DND-41 (cell line): ENCODE measurements at regions not wholly inside any gene's neighbourhood (a gene's known extent, or its start where the extent isn't known, plus 50 kb on each side); places are given as distances from the start of the nearest gene placed in this dataset.
A peak's percentile ranks its signal among the peaks of the same experiment; 100 is the strongest.
"Not testable (repeated sequence)": the region's sequence is repeated elsewhere in the genome, so short reads cannot be mapped to it uniquely, and the experiment has no call there.

ENCODE experiments used
- ATAC-seq: fragments of 200-7000 bp; cut with Tn5 transposase; 3 replicates; pipeline ENCODE4 v1.9.1; 2021; ENCODE audit warnings: low read depth; ENCODE audit not compliant: insufficient read depth
- DNase-seq: peaks from one replicate; pipeline ENCODE4 v3.0.0-alpha.2; 2020
- H2AFZ ChIP-seq: 2 replicates; pipeline ENCODE4 v1.6.0; 2012; ENCODE audit warnings: low read depth, low read length
- H3K27ac ChIP-seq: 2 replicates; pipeline ENCODE4 v1.5.1; 2012; ENCODE audit warnings: low read length, inconsistent platforms
- H3K27me3 ChIP-seq: fragments of 200-600 bp; sonication (generic); 2 replicates; pipeline ENCODE4 v1.6.0; 2012; ENCODE audit warnings: low read length, mild to moderate bottlenecking, inconsistent platforms; ENCODE audit not compliant: insufficient read depth, poor library complexity
- H3K36me3 ChIP-seq: 2 replicates; pipeline ENCODE4 v1.5.1; 2012; ENCODE audit warnings: low read length, inconsistent platforms; ENCODE audit not compliant: insufficient read depth
- H3K4me1 ChIP-seq: 2 replicates; pipeline ENCODE4 v1.5.1; 2012; ENCODE audit warnings: mild to moderate bottlenecking, low read length; ENCODE audit not compliant: insufficient read depth
- H3K4me2 ChIP-seq: 2 replicates; pipeline ENCODE4 v1.6.0; 2012; ENCODE audit warnings: mild to moderate bottlenecking, moderate library complexity, low read length, inconsistent platforms; ENCODE audit not compliant: insufficient read depth
- H3K4me3 ChIP-seq, 2 experiments: fragments of 200-600 bp in 1 of 2; shearing (Covaris generic) in 1 of 2; 2 replicates each; pipeline ENCODE4 v1.5.1; 2012 to 2016; ENCODE audit warnings: inconsistent platforms in 2 of 2, low read length in 2 of 2, mild to moderate bottlenecking in 2 of 2, low read depth in 1 of 2, moderate library complexity in 1 of 2
- H3K79me2 ChIP-seq: 2 replicates; pipeline ENCODE4 v1.6.0; 2012; ENCODE audit warnings: low read length, inconsistent platforms; ENCODE audit not compliant: insufficient read depth
- H3K9ac ChIP-seq: 2 replicates; pipeline ENCODE4 v1.6.0; 2012; ENCODE audit warnings: low read depth, mild to moderate bottlenecking, inconsistent platforms, low read length, moderate library complexity
- H3K9me3 ChIP-seq: 2 replicates; pipeline ENCODE4 v1.5.1; 2012; ENCODE audit warnings: low read length, moderate library complexity, mild to moderate bottlenecking, inconsistent platforms; ENCODE audit not compliant: insufficient read depth, severe bottlenecking
- H4K20me1 ChIP-seq: 2 replicates; pipeline ENCODE4 v1.6.0; 2012; ENCODE audit warnings: low read length; ENCODE audit not compliant: insufficient read depth
- EZH2 ChIP-seq: IDR thresholded peaks from 3 replicates; pipeline ENCODE4 v1.6.1; 2012; ENCODE audit warnings: borderline replicate concordance, low read depth, mild to moderate bottlenecking, moderate library complexity, low read length, inconsistent platforms; ENCODE audit not compliant: severe bottlenecking
- TF ChIP-seq, protein P1 (sequence below): IDR thresholded peaks from 2 replicates; pipeline ENCODE4 v1.5.1; 2012; ENCODE audit warnings: borderline replicate concordance, low read length, moderate library complexity, mild to moderate bottlenecking; ENCODE audit not compliant: poor library complexity, severe bottlenecking; ENCODE audit errors: extremely low read depth

DNA sequence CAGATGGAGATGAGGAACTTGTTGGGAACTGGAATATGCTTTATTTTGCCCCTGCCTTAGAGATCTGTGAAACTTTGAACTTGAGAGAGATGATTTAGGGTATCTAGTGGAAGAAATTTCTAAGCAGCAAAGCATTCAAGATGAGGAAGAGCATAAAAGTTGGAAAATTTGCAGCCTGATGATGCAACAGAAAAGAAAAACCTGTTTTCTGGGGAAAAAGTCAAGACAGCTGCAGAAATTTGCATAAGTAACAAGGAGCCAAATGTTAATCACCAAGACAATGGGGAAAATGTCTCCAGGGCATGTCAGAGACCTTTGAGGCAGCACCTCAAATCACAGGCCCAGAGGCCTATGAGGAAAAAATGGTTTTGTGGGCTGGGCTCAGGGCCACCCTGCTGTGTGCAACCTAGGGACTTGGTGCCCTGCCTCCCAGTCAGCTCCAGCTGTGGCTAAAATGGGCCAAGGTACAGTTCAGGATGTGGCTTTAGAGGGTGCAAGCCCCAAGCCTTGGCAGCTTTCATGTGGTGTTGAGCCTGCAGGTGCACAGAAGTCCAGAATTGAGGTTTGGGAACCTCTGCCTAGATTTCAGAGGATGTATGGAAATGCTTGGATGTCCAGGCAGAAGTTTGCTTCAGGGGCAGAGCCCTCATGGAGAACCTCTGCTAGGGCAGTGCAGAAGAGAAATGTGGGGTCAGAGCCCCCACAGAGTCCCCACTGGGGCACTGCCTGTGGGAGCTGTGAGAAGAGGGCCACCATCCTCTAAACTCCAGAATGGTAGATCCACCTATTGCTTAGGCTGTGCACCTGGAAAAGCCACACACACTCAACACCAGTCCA, 136.3 kb upstream of the RAB4A start:
- H3K27me3 ChIP-seq = peaks cover 12% of the 10 kb centered on the region

DNA sequence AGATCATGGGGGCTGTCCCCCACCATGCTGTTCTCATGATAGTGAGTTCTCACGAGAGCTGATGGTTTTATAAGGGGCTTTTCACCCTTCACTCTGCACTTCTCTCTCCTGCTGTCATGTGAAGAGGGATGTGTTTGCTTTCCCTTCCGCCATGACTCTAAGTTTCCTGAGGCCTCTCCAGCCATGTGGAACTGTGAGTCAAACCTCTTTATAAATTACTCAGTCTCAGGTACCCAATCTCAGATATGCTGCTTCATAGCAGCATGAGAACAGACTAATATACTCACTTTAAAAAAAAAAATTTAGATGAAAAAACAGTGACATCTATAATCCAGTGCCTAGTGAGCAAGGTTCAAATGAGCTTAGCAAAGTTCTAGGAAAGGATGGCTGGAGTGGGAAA, 135.1 kb upstream of the RAB4A start:
- no peak overlapping the region for H3K4me3 ChIP-seq
- TF ChIP-seq, protein P1, sequence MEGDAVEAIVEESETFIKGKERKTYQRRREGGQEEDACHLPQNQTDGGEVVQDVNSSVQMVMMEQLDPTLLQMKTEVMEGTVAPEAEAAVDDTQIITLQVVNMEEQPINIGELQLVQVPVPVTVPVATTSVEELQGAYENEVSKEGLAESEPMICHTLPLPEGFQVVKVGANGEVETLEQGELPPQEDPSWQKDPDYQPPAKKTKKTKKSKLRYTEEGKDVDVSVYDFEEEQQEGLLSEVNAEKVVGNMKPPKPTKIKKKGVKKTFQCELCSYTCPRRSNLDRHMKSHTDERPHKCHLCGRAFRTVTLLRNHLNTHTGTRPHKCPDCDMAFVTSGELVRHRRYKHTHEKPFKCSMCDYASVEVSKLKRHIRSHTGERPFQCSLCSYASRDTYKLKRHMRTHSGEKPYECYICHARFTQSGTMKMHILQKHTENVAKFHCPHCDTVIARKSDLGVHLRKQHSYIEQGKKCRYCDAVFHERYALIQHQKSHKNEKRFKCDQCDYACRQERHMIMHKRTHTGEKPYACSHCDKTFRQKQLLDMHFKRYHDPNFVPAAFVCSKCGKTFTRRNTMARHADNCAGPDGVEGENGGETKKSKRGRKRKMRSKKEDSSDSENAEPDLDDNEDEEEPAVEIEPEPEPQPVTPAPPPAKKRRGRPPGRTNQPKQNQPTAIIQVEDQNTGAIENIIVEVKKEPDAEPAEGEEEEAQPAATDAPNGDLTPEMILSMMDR = no peak
- TF ChIP-seq EZH2 = no peak
- H3K9ac ChIP-seq = no peak overlapping the region
- no peak overlapping the region for H3K4me2 ChIP-seq
- H3K27ac ChIP-seq = no peak overlapping the region
- H3K9me3 ChIP-seq = peaks cover 11% of the 10 kb centered on the region
- no peaks in the 10 kb centered on the region for H3K36me3 ChIP-seq
- no peaks in the 10 kb centered on the region; the same call in 1 of the 2 replicates for H3K4me1 ChIP-seq
- DNase-seq (no peak), ATAC-seq (no peak)
- peaks cover 12% of the 10 kb centered on the region for H3K27me3 ChIP-seq
- no peak overlapping the region for H2AFZ ChIP-seq
- H3K79me2 ChIP-seq = no peaks in the 10 kb centered on the region
- no peaks in the 10 kb centered on the region for H4K20me1 ChIP-seq

More for the DNA sequence above, 136.3 kb upstream of the RAB4A start:
- not testable (repeated sequence) for ATAC-seq, H4K20me1 ChIP-seq, H3K36me3 ChIP-seq, H3K79me2 ChIP-seq, H3K9ac ChIP-seq, H2AFZ ChIP-seq, H3K4me2 ChIP-seq, H3K27ac ChIP-seq, H3K4me3 ChIP-seq
- H3K4me1 ChIP-seq = peaks cover 11% of the 10 kb centered on the region
- peaks cover 11% of the 10 kb centered on the region for H3K9me3 ChIP-seq
- peak; percentile 6 for DNase-seq

DNA sequence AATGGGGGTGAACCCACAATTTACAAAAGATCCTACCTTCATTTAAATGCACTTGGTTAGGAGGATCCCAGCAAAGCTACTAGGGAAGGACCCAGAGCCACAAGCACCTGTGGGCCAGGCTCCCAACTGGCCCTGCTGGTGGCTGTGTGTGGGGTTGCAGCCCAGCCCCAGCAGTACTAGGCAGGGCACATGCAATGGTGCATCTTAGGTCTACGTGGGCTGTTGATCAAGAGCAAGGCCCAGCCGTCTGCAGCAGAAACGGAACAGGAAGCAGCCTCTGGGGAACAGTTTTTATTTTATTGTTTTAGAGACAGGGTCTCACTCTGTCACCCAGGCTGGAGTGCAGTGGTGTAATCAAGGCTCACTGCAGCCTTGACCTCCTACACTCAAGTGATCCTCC, 134.1 kb upstream of the RAB4A start:
- Histone ChIP-seq H3K9ac (no peak overlapping the region), H3K4me1 (no peaks in the 10 kb centered on the region), H3K9me3 (peaks cover 11% of the 10 kb centered on the region), H4K20me1 (no peaks in the 10 kb centered on the region), H3K36me3 (no peaks in the 10 kb centered on the region), H3K79me2 (no peaks in the 10 kb centered on the region), H3K4me3 (no peak overlapping the region), H2AFZ (no peak overlapping the region), H3K4me2 (no peak overlapping the region), H3K27ac (no peak overlapping the region), H3K27me3 (peaks cover 17% of the 10 kb centered on the region)
- TF ChIP-seq, protein P1 = no peak
- TF ChIP-seq EZH2 = no peak
- peak; percentile 60 for ATAC-seq
- peak; percentile 19 for DNase-seq

DNA sequence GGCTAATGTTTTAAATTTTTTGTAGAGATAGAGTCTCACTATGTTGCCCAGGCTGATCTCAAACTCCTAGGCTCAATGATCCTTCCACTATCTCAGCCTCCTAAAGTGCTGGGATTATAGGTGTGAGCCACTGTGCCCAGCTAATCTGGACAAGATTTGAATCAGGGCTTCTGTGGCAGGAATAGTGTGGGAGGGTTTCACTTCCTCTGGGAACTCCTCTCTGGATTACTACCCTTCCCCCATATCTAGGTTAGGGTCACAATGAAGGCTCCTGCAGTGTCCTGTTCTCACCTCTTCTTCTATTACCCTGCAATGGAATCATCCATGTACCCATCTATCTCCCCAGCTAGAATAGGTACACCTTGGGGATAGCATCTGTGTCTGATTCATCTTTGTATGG, 133.6 kb upstream of the RAB4A start:
- DNase-seq (no peak), ATAC-seq (no peak)
- H3K9me3 ChIP-seq = peaks cover 11% of the 10 kb centered on the region
- H3K4me1 ChIP-seq = no peaks in the 10 kb centered on the region
- H3K27me3 ChIP-seq = peaks cover 17% of the 10 kb centered on the region
- TF ChIP-seq, protein P1 = no peak
- TF ChIP-seq EZH2 = no peak
- H3K79me2 ChIP-seq = no peaks in the 10 kb centered on the region
- no peaks in the 10 kb centered on the region for H3K36me3 ChIP-seq
- no peak overlapping the region for H3K27ac ChIP-seq
- H3K4me3 ChIP-seq = no peak overlapping the region
- no peak overlapping the region for H2AFZ ChIP-seq
- no peak overlapping the region for H3K9ac ChIP-seq
- no peaks in the 10 kb centered on the region for H4K20me1 ChIP-seq
- no peak overlapping the region for H3K4me2 ChIP-seq
